ENCODE measurements at regions not wholly inside any gene's neighbourhood (a gene's known extent, or its start where the extent isn't known, plus 50 kb on each side); places are given as distances from the start of the nearest gene placed in this dataset.
"Not testable (repeated sequence)": the region's sequence is repeated elsewhere in the genome, so short reads cannot be mapped to it uniquely, and the experiment has no call there.

- DNase-seq (ENCODE audit: low spot score) = no peak
Measured at GRCh38 chr1:189311915-189312314, 1165.7 kb downstream of the BRINP3 start.

- DNase-seq (ENCODE audit: low spot score) = no peak
Measured at GRCh38 chr1:189312499-189312898, 1165.2 kb downstream of the BRINP3 start.

GRCh38 chr1:189313488-189313887, 1164.2 kb downstream of the BRINP3 start:
- no peak for DNase-seq (ENCODE audit: low spot score)

- no peak for DNase-seq (ENCODE audit: low spot score)
Measured at GRCh38 chr1:189315035-189315901, 1162.4 kb downstream of the BRINP3 start.

GRCh38 chr1:189323091-189323490, 1154.6 kb downstream of the BRINP3 start:
- no peak for DNase-seq (ENCODE audit: low spot score)

- DNase-seq (ENCODE audit: low spot score) = not testable (repeated sequence)
Measured at GRCh38 chr1:189331071-189331470, 1146.6 kb downstream of the BRINP3 start.

- DNase-seq (ENCODE audit: low spot score) = no peak
Measured at GRCh38 chr1:189336115-189337100, 1141.3 kb downstream of the BRINP3 start.

GRCh38 chr1:189349607-189350006, 1128.1 kb downstream of the BRINP3 start:
- DNase-seq (ENCODE audit: low spot score) = no peak

- DNase-seq (ENCODE audit: low spot score) = no peak
Measured at GRCh38 chr1:189350983-189351616, 1126.6 kb downstream of the BRINP3 start.

GRCh38 chr1:189351960-189352359, 1125.7 kb downstream of the BRINP3 start:
- no peak for DNase-seq (ENCODE audit: low spot score)

GRCh38 chr1:189356206-189356605, 1121.5 kb downstream of the BRINP3 start:
- DNase-seq (ENCODE audit: low spot score) = no peak

- DNase-seq (ENCODE audit: low spot score) = no peak
Measured at GRCh38 chr1:189357317-189357716, 1120.3 kb downstream of the BRINP3 start.

GRCh38 chr1:189369612-189370011, 1108.1 kb downstream of the BRINP3 start:
- DNase-seq (ENCODE audit: low spot score) = no peak

- no peak for DNase-seq (ENCODE audit: low spot score)
Measured at GRCh38 chr1:189374816-189375215, 1102.8 kb downstream of the BRINP3 start.

- DNase-seq (ENCODE audit: low spot score) = no peak
Measured at GRCh38 chr1:189405419-189405818, 1072.2 kb downstream of the BRINP3 start.

- no peak for DNase-seq (ENCODE audit: low spot score)
Measured at GRCh38 chr1:189409774-189410173, 1067.9 kb downstream of the BRINP3 start.

- DNase-seq (ENCODE audit: low spot score) = peak; percentile 18
Measured at GRCh38 chr1:189424746-189425331, 1052.8 kb downstream of the BRINP3 start.

GRCh38 chr1:189429610-189430009, 1048.1 kb downstream of the BRINP3 start:
- DNase-seq (ENCODE audit: low spot score) = no peak

- DNase-seq (ENCODE audit: low spot score) = no peak
Measured at GRCh38 chr1:189431447-189431846, 1046.2 kb downstream of the BRINP3 start.

- DNase-seq (ENCODE audit: low spot score) = no peak
Measured at GRCh38 chr1:189432753-189433152, 1044.9 kb downstream of the BRINP3 start.

- no peak for DNase-seq (ENCODE audit: low spot score)
Measured at GRCh38 chr1:189434461-189434860, 1043.2 kb downstream of the BRINP3 start.

Data from umbilical cord (tissue), 1 donor.